Fibroblast of lung (primary cell): ENCODE measurements at regions not wholly inside any gene's neighbourhood (a gene's known extent, or its start where the extent isn't known, plus 50 kb on each side); places are given as distances from the start of the nearest gene placed in this dataset.
A peak's percentile ranks its signal among the peaks of the same experiment; 100 is the strongest.
"Not testable (repeated sequence)": the region's sequence is repeated elsewhere in the genome, so short reads cannot be mapped to it uniquely, and the experiment has no call there.

Experiments used
- DNase-seq, 2 donors: peaks; one replicate each; pipeline versions ENCODE4 v3.0.0 to v3.0.0-alpha.2; 2010; ENCODE audit warnings: low read depth in 2 of 2
- H2AFZ ChIP-seq: 2 replicates; pipeline ENCODE4 v1.5.1; 2012; ENCODE audit warnings: low read length, control low read depth, inconsistent platforms
- H3K27ac ChIP-seq: 2 replicates; pipeline ENCODE4 v1.5.1; 2011; ENCODE audit warnings: low read length, control low read depth; ENCODE audit not compliant: insufficient read depth
- H3K27me3 ChIP-seq: 2 replicates; pipeline ENCODE4 v1.5.1; 2011; ENCODE audit warnings: mild to moderate bottlenecking, low read length; ENCODE audit not compliant: control insufficient read depth, insufficient read depth
- H3K36me3 ChIP-seq: 2 replicates; pipeline ENCODE4 v1.5.1; 2011; ENCODE audit warnings: low read length; ENCODE audit not compliant: control insufficient read depth, insufficient read depth
- H3K4me1 ChIP-seq: 2 replicates; pipeline ENCODE4 v1.5.1; 2011; ENCODE audit warnings: low read length; ENCODE audit not compliant: control insufficient read depth, insufficient read depth; ENCODE audit errors: extremely low read depth
- H3K4me2 ChIP-seq: 2 replicates; pipeline ENCODE4 v1.5.1; 2011; ENCODE audit warnings: low read length, control low read depth; ENCODE audit not compliant: insufficient read depth; ENCODE audit errors: extremely low read depth
- H3K4me3 ChIP-seq, 4 experiments: fragments of 200-600 bp in 1 of 4; sonication (generic) in 1 of 4; replicated peaks in 1 of 4; 2 replicates each; pipeline ENCODE4 v1.5.1; 2011 to 2016; ENCODE audit warnings: low read length in 4 of 4, low read depth in 3 of 4, mild to moderate bottlenecking in 3 of 4, control low read depth in 2 of 4, inconsistent platforms in 1 of 4, mixed read lengths in 1 of 4; ENCODE audit not compliant: insufficient read depth in 1 of 4; ENCODE audit errors: control extremely low read depth in 1 of 4
- H3K79me2 ChIP-seq: 2 replicates; pipeline ENCODE4 v1.5.1; 2012; ENCODE audit warnings: mild to moderate bottlenecking, low read length, inconsistent platforms; ENCODE audit not compliant: control insufficient read depth, insufficient read depth
- H3K9ac ChIP-seq: 2 replicates; pipeline ENCODE4 v1.5.1; 2011; ENCODE audit warnings: mild to moderate bottlenecking, low read length, control low read depth; ENCODE audit not compliant: insufficient read depth
- H3K9me3 ChIP-seq: 2 replicates; pipeline ENCODE4 v1.5.1; 2012; ENCODE audit warnings: low read depth, low read length; ENCODE audit not compliant: control insufficient read depth, insufficient read depth
- H4K20me1 ChIP-seq: 2 replicates; pipeline ENCODE4 v1.5.1; 2011; ENCODE audit warnings: low read length; ENCODE audit not compliant: control insufficient read depth, insufficient read depth; ENCODE audit errors: extremely low read depth
- EZH2 ChIP-seq: IDR thresholded peaks from 2 replicates; pipeline ENCODE4 v1.5.1; 2012; ENCODE audit warnings: low read length, control low read depth, mild to moderate bottlenecking; ENCODE audit errors: missing control alignments
- TF ChIP-seq, protein P1 (sequence below), 2 donors: IDR thresholded peaks in 1 of 2; conservative IDR thresholded peaks in 1 of 2; 1 replicate in 1 of 2; 2 replicates in 1 of 2; pipeline ENCODE4 v1.5.1; 2011 to 2012; ENCODE audit warnings: low read length in 2 of 2, control low read depth in 1 of 2, inconsistent platforms in 1 of 2, low read depth in 1 of 2, mild to moderate bottlenecking in 1 of 2

DNA sequence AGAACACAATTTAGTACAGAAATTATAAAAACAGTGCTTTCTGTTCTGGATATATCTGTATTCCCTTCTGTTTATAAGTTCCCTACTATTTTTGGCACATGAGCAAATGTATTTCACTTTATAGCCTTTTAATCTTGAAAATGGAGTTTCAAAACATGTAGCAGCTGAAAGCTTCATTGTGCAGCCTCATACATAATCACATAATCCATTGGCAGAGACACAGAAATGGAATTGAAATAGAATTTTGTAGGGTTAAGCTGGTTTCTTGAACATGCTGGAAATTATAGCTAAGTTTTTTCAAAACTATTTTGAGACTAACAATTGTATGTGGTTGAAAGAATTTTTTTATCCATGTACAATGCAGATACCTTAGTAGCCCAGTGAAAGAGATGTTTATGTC lies 614.3 kb upstream of the MDGA2 start:
- Histone ChIP-seq H3K4me1 (no peaks in the 10 kb centered on the region), H4K20me1 (no peaks in the 10 kb centered on the region), H3K9me3 (no peaks in the 10 kb centered on the region), H3K36me3 (no peaks in the 10 kb centered on the region), H3K4me2 (no peak overlapping the region), H3K79me2 (no peaks in the 10 kb centered on the region), H2AFZ (no peak overlapping the region), H3K4me3 (no peak overlapping the region), H3K27ac (no peak overlapping the region), H3K9ac (no peak overlapping the region), H3K27me3 (no peaks in the 10 kb centered on the region)
- DNase-seq, result no peak
- TF ChIP-seq, protein P1, sequence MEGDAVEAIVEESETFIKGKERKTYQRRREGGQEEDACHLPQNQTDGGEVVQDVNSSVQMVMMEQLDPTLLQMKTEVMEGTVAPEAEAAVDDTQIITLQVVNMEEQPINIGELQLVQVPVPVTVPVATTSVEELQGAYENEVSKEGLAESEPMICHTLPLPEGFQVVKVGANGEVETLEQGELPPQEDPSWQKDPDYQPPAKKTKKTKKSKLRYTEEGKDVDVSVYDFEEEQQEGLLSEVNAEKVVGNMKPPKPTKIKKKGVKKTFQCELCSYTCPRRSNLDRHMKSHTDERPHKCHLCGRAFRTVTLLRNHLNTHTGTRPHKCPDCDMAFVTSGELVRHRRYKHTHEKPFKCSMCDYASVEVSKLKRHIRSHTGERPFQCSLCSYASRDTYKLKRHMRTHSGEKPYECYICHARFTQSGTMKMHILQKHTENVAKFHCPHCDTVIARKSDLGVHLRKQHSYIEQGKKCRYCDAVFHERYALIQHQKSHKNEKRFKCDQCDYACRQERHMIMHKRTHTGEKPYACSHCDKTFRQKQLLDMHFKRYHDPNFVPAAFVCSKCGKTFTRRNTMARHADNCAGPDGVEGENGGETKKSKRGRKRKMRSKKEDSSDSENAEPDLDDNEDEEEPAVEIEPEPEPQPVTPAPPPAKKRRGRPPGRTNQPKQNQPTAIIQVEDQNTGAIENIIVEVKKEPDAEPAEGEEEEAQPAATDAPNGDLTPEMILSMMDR (conservative IDR thresholded peaks at IDR 0.05 in 1 of 2, IDR thresholded peaks at IDR 0.05 in 1 of 2; ENCODE audit: low read depth in 1 of 2, low read length in 2 of 2), result no peak
- no peak for TF ChIP-seq EZH2

DNA sequence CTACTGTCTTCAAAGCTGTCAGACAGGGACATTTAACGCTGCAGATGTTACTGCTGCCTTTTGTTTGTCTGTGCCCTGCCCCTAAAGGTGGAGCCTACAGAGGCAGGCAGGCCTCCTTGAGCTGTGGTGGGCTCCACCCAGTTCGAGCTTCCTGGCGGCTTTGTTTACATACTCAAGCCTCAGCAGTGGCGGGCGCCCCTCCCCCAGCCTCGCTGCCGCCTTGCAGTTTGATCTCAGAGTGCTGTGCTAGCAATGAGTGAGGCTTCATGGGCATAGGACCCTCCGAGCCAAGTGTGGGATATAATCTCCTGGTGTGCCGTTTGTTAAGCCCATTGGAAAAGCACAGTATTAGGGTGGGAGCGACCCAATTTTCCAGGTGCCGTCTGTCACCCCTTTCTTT lies 609.8 kb upstream of the MDGA2 start:
- H3K36me3 ChIP-seq, DNase-seq, H3K9ac ChIP-seq, H3K9me3 ChIP-seq, H3K27ac ChIP-seq, H4K20me1 ChIP-seq, H2AFZ ChIP-seq, H3K27me3 ChIP-seq, H3K4me1 ChIP-seq, H3K4me3 ChIP-seq, H3K4me2 ChIP-seq, H3K79me2 ChIP-seq: not testable (repeated sequence)

DNA sequence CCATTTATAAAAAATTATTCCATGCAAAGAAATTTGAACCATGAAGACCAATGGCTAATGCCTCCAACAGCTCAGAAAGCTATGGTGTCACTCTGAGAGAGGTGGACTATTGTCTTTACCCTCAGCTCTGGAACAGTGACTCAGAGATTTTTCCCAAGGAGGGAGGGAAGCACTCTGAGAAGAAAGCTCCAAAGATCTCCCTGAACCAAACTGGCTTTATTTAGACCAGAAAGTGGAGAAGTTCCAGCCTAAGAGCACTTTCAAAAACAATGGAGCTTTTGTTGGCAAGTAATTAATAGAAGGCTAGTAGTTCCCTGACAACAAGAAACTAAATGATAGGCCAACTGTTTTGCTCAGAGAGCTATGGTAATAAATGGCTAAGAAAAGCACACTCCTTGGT lies 599.9 kb upstream of the MDGA2 start:
- Histone ChIP-seq H3K4me3 (no peak overlapping the region), H3K4me1 (no peaks in the 10 kb centered on the region), H3K79me2 (no peaks in the 10 kb centered on the region), H4K20me1 (no peaks in the 10 kb centered on the region), H3K36me3 (no peaks in the 10 kb centered on the region), H2AFZ (no peak overlapping the region), H3K9me3 (no peaks in the 10 kb centered on the region), H3K27ac (no peak overlapping the region), H3K4me2 (no peak overlapping the region), H3K9ac (no peak overlapping the region), H3K27me3 (no peaks in the 10 kb centered on the region)
- peak in 1 of 2 donors; percentile 2 for DNase-seq
- TF ChIP-seq EZH2, result no peak
- TF ChIP-seq, protein P1 (conservative IDR thresholded peaks at IDR 0.05 in 1 of 2, IDR thresholded peaks at IDR 0.05 in 1 of 2; ENCODE audit: low read depth in 1 of 2, low read length in 2 of 2), result no peak

DNA sequence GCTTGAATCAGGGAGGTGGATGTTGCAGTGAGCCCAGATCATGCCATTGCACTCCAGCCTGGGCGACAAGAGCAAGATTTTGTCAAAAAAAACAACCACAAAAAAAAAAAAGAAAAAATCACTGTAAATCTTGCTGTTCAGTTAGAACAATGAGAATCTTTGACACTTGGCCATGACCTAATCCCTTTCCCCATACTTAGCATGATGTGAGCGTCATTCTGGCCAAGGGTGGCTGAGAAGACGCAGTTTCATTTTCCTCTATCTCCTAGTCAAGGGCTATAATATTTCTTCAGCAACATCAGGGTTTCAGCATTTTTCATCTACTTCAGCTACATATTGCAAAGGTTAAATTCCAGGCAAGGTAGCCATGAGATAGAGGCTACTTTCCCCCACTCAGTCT lies 599.4 kb upstream of the MDGA2 start:
- Histone ChIP-seq H3K9me3 (no peaks in the 10 kb centered on the region), H3K9ac (no peak overlapping the region)

DNA sequence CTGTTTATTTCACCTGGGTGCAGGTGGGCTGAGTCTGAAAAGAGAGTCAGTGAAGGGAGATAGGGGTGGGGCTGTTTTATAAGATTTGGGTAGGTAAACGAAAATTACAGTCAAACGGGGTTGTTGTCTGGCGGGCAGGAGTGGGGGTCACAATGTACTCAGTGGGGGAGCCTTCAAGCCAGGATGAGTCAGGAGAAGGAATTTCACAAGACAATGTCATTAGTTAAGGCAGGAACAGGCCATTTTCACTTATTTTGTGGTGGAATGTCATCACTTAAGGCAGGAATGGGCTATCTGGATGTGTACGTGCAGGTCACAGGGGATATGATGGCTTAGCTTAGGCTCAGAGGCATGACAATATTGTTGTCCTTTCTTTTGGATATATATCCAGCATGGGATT lies 592.5 kb upstream of the MDGA2 start:
- H4K20me1 ChIP-seq, H3K9me3 ChIP-seq, H3K79me2 ChIP-seq, H3K4me3 ChIP-seq, H3K4me1 ChIP-seq, H3K9ac ChIP-seq, H3K27ac ChIP-seq, H3K36me3 ChIP-seq, DNase-seq, H3K27me3 ChIP-seq, H2AFZ ChIP-seq, H3K4me2 ChIP-seq: not testable (repeated sequence)

More for the DNA sequence above, 599.4 kb upstream of the MDGA2 start:
- Histone ChIP-seq H3K4me1 (no peaks in the 10 kb centered on the region), H3K27ac (no peak overlapping the region), H3K27me3 (no peaks in the 10 kb centered on the region), H3K36me3 (no peaks in the 10 kb centered on the region), H3K4me3 (no peak overlapping the region), H3K79me2 (no peaks in the 10 kb centered on the region), H4K20me1 (no peaks in the 10 kb centered on the region), H3K4me2 (no peak overlapping the region), H2AFZ (no peak overlapping the region)
- TF ChIP-seq, protein P1 (conservative IDR thresholded peaks at IDR 0.05 in 1 of 2, IDR thresholded peaks at IDR 0.05 in 1 of 2; ENCODE audit: low read depth in 1 of 2, low read length in 2 of 2), result no peak
- no peak for TF ChIP-seq EZH2
- no peak for DNase-seq
